CD4-positive, alpha-beta T cell treated with Interleukin-6 for 4 hours (primary cell): ENCODE measurements at regions not wholly inside any gene's neighbourhood (a gene's known extent, or its start where the extent isn't known, plus 50 kb on each side); places are given as distances from the start of the nearest gene placed in this dataset.
A peak's percentile ranks its signal among the peaks of the same experiment; 100 is the strongest.

Source experiments
- DNase-seq: peaks from one replicate; pipeline ENCODE4 v3.0.0-alpha.2; 2020; ENCODE audit warnings: mixed read lengths

DNA sequence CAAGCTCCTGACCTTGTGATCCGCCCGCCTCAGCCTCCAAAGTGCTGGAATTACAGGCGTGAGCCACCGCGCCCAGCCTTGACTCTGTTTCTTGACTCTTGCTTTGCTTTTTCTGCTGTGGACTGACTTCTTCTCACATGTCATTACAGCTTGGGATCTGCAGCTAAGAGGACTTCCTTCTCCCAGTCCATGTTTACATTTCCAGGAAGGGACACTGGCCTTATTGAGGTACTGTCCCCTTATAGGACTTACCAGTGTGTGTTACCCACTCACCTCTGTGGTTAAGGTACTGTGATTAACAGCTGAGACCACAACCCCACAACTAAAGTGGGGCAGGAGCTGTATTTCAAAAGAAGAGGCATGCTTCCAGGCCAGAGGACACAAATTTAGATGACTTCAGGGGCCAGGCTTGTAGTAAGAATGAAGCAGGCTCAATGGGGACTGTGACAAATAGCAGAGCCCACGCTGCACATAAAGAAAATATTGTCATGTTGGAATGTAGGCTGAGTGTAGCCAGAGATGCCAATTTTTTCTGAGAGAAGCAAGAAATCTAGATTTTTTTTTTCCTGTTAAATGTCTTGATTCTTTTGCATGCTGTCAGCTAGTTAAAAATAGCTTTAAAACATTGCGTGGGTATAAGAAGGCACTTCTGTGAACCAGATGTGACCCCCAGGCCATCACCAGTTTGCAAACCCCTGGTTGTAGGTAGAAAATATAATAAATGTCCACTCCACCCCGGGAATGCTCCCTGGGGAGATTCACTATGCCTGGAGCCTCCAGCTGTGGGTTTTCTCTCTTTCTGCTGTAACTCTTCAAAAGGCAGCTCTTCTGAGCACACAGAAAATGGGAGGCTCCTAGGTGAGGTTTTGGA is 75.0 kb downstream of the PTPDC1 start:
- DNase-seq, result no peak

DNA sequence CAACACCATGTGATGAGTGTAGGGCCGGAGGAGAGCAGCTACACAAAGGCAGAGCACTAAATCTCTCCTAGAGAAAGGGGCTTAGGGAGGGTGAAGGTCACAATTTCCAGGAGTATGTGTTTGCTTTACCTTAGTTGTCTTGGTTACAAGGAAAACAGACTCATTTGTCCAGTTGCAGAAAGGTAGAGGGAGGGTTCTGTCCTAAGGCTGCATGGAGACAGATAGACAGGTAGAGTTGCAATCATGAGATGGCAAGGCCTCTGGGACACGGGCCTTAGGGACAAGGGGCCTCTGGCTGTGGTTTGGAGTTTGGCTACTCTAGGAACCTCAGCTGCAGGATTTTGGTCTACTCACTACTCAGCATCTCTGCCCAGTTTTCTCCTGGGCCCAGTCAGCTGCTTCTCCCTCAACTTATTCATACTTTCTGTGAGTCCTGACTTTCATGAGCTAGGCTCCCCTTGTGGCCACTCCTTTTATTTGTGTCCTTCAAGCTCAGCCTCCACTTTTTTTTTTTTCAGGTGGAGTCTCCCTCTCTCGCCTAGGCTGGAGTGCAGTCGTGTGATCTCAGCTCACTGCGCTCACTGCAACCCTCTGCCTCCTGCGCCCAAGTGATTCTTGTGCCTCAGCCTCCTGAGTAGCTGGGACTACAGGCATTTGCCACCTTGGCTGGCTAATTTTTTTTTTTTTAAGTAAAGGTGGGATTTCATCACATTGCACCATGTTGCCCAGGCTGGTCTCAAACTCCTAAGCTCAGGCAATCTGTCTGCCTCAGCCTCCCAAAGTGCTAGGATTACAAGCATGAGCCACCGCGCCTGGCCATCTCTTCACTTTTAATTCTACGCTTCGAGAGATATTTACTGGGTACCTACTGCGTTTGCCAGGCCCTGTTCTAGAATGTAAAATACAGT is 76.6 kb downstream of the PTPDC1 start:
- DNase-seq, result no peak

- no peak for DNase-seq
These were observed 77.4 kb downstream of the PTPDC1 start for GRCh38 chr9:94161673-94162072.

DNA sequence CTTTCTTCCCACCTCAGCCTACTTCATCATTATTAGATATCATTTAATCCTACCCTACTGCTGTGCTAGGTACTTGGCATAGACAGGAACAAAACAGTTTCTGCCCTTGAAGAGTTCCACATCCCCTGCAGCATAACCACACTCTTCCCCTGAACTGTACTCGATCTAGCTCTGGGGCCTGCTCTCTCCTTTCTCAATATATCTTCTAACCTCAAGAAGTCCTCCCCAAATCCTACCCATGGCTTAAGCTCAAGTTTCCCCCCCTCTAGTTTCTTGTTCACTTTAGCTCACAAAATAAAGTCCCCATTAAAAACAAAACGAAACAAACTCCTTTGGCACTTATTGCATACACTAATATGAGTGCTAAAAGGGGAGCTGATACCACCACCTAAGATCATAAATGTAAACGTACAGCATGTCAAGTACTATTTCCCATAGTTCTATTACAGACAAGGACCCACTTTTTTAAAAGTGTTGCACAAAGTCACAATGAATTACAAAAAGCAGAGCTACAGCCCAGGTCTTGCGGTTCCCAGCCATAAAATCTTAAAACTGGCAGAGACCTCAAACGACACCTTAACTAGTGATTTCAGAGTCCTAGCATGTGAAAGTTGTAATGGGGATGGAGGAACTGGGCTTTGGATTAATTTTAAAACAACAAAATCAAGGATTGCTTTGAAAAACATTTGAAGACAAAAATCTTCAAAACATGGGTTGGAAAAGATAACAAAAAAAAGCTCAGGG is 80.7 kb downstream of the PTPDC1 start:
- DNase-seq, result no peak

DNA sequence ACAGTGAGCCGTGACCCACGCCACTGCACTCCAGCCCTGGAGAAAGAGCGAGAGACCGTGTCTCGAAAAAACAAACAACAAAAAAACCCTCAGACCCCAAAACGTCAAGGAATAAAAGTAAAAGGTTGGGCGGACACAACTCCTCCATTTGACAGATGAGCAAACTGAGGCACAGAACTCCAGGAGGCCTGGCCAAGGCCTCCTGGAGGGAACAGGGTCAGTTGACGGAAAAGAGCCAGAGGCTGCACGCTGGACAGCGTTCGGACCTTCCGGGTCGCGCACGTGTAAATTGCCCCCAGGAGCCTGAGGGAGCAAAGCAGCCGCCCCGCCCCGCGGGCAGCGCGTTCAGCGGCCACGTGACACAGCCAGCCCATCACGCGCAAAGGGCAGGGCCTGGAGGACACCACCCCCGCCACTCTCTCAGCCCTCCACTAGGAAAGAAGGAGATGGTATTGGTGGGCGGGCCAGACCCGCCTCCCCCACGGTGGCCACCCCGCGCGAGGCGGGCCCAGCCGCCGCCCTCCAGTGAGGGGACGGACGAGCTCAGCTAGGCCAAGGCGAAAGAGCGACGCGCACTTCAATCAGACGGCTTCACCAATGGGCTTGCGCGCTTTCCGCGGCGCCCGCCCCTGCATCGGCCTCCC is 81.5 kb downstream of the PTPDC1 start:
- peak; percentile 97 for DNase-seq

DNA sequence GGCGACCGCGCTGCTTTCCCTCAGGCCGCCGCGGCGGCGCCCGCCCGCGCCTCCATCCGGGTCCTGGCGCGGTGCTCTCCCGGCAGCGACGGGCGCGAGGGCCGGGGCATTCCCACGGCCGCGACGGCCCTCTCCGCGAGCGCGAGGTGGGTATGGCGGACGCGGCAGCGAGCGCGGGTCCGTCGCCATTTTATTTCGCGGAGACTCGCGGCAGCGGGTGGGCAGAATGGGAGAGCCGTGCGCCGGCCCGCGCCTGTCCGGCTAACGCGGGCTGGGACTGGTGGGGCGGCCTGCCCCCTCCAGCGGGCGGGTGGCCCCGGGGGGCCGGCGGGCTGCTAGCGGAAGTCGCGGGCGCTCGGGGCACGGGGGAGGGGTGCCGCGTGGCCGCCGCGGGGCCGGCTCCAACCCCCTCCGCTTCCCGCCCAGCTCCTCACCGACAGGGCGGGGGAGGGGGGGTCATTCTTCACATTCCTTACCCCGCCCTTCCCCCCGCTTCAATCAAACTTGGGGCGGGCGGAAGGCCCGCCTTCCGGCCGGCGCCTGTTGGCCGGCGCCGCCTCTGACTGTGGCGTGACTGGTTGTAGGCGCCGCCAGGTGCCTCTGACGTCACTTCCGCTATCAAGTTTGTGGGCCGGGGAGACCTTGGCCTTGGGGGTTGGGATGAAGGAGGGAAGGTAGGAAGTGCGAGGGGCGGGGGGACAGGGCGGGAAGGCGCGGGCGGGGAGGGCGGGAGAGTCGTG is 82.1 kb downstream of the PTPDC1 start:
- DNase-seq, result peak; percentile 96

- no peak for DNase-seq
These were observed 82.7 kb downstream of the PTPDC1 start for GRCh38 chr9:94166976-94167346.

DNA sequence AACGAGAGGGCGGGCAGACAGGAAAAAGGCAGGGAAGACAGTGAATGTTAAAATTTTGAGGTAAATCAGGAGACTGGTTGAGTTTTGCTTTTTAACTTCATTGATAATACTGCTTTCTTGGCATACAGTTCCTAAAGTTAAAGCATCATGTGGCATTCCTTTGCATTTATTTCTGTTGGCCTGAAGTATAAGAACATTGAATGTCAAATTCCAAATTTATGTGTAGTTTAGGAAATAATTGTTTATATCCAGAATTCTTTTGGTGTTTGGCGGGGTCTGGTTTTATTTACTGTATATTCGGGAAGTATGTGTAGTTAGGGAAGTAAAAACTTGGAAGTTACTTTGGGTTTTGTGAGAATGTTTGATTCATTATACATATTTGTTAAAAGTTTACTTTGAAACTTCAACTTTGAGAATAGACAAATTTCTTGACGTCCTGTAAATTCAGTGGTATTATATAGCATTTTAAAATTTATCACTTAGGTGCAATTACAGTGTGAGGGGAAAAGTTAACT is 83.2 kb downstream of the PTPDC1 start:
- no peak for DNase-seq

DNA sequence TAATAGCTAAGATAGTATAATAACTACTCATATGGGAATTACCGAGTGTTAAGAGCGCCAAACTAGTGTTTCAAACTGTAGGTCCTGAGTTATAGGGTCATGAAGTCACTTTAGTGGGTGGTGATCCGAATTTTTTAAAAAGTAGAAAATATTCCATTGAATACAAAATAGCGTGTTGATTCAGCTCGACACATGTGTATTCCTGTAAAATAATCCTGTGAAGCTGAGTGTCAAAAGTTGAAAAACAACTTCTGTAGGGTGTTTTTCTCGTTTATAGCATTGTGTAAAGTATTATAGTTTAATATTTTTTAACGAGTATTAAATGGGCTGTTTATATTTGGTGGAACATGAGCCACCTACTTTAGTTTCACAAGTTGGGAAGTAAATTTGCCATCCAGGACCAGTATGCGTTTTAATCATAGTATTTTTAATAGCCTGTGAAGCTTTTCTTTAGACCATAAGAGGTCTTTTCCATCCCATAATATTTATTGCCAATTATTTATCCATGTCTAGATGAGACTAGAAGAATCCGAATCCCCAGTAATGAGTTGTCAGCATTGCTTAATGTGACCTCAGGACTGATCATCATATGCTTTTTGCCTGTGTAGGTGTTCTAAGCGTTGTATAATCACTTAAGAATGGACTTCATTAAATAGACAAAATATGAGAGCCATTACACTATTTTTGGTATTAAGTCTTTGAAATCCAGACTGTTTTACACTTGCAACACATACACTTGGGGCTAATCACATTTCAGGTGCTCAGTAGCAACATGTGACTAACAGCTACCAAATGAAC is 84.1 kb downstream of the PTPDC1 start:
- DNase-seq, result no peak

DNA sequence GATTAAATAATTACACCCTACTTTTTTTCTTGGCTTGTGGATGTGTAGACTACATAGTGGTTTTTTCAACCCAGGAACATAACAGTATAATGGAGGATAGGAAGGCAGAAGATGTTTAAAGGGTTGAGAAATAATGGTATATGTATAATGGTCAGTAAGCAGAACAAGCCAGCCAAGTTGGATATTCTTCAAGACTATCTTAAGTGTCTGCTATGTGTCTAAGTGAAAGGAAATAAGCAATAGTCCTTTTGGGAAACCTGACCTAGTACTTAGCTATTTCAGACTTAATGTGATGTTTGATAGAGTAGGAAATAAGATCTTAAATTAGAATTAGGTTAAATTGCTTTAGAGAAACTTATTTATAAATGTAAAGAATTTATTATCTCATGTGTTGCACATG is 85.7 kb downstream of the PTPDC1 start:
- no peak for DNase-seq

DNA sequence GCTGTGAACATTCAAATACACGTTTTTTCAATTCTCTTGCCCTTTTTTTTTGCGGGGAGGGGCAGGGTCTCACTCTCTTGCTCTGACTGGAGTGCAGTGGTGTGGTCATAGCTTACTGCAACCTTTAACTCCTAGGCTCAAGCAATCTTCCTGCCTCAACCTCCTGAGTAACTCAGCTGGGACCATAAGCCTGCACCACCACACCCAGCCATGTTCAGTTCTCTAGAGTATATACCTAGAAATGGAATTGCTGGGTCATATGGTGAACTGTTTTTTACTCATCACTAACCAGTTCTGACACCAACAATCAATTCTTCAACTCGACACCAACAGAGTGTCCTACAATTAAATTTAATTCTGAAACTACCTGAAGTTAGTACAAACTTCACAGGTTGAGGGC is 85.5 kb upstream of the ZNF169 start:
- DNase-seq, result no peak

DNA sequence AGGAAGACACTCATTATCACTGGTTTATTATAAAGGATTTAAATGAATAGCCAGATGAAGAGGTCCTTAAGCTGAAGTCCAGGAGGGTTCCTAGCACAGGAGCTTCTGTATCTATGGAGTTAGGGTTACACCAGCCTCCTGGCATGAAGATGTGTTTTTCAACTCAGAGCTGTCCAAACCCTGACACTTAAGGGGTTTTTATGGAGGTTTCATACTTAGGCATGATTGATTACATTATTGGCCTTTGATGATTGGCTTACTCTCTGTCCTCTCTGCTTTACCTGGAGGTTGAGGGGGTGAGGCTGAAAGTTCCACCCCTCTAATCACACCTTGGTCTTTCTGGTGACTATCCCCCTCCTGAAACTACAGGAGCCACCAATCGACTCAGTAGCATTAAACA is 84.9 kb upstream of the ZNF169 start:
- no peak for DNase-seq

GRCh38 chr9:94175669-94176068 is 83.4 kb upstream of the ZNF169 start:
- DNase-seq, result no peak

- no peak for DNase-seq
These were observed 82.5 kb upstream of the ZNF169 start for GRCh38 chr9:94176608-94177007.

- DNase-seq, result no peak
These were observed 80.2 kb upstream of the ZNF169 start for GRCh38 chr9:94178927-94179326.

DNA sequence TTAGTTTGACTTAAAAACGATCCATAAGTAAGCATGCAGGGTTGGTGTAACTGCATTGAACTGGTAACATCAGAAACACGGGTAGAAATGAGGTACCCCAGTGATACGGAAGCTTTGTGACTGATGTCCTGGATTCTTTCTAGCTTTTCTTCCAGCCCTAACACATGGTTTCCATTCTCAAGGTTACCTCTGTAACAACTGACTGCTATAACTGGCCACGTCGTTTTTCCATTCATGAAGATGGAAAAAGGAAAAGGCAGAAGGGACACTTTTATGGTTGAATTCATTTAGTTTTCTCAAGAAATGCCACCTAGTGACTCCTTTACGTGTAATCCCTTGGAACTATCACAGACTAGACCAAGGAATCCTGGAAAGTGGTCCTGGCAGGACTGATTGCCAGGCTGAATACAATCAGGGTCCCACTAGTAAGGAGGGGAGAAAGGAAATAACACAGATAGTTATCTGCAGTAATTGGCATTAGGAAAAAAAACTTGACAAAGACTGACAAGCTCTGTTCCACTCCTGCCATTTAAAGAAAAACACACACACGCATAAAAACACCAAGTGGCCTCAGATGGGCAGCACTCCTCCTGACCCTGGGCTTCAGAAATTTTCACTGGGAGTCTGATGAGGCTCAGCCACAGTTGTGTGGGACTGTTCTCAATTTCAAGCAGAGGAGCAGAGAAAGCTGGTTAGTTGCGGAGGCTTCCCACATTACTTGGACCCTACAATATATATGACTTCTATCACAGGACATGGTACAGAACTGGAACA is 77.5 kb upstream of the ZNF169 start:
- no peak for DNase-seq

- no peak for DNase-seq
These were observed 76.6 kb upstream of the ZNF169 start for GRCh38 chr9:94182532-94182931.

GRCh38 chr9:94183240-94183999 is 75.7 kb upstream of the ZNF169 start:
- DNase-seq, result no peak

DNA sequence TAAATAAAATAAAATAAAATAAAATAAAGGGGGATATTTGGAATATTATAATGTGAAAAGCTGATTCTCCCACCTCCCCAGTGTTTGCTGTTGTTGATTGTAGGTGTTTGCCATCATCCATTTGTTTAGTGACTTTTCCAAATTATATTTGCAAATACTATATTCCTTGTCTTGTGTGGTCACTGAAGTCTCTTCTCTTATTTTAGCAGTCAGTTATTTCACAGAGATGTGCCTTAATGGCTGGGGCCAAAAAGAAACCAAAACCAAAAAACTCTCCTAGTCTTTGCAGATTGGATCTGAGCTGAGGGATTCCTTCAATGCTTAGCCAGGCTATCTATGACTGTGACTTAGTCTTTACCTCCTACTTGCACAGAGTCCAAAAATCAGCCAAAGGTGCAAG is 70.9 kb upstream of the ZNF169 start:
- DNase-seq, result no peak
